ENCODE measurements at regions not wholly inside any gene's neighbourhood (a gene's known extent, or its start where the extent isn't known, plus 50 kb on each side); places are given as distances from the start of the nearest gene placed in this dataset.
"Not testable (repeated sequence)": the region's sequence is repeated elsewhere in the genome, so short reads cannot be mapped to it uniquely, and the experiment has no call there.

DNA sequence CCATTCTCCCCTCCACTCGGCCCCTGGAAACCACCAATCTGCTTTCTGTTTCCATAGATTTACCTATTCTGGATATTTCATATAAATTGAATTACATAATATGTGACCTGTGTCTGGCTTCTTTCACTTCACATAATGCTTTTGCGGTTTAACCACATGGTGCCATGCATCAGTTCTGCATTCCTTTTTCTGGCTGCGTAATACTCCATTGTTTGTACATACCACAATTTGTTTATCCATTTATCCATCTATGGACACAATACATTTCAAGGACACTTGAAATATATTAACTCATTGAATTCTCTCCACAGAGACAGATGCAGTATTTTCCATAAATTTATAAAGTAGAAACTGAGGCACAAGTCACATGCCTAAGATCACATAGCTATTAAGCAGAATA lies 110.3 kb upstream of the ETV6 start:
- H3K27ac ChIP-seq (ENCODE audit: low read depth, low read length) = no peak overlapping the region
- H3K4me3 ChIP-seq (ENCODE audit: low read depth, low read length) = no peak overlapping the region
- no peaks in the 10 kb centered on the region for H3K4me1 ChIP-seq (ENCODE audit: control insufficient read depth, insufficient read depth, low read length)
- H3K9ac ChIP-seq (ENCODE audit: low read depth, low read length) = no peak overlapping the region
- no peaks in the 10 kb centered on the region for H3K9me3 ChIP-seq (ENCODE audit: control insufficient read depth, insufficient read depth, low read length)
- no peaks in the 10 kb centered on the region for H3K36me3 ChIP-seq (ENCODE audit: control insufficient read depth, insufficient read depth, low read length)
- no peaks in the 10 kb centered on the region for H3K27me3 ChIP-seq (ENCODE audit: control insufficient read depth, insufficient read depth, low read length)

- Histone ChIP-seq H3K36me3 (ENCODE audit: control insufficient read depth, insufficient read depth, low read length) (no peaks in the 10 kb centered on the region), H3K4me1 (ENCODE audit: control insufficient read depth, insufficient read depth, low read length) (no peaks in the 10 kb centered on the region), H3K27ac (ENCODE audit: low read depth, low read length) (no peak overlapping the region), H3K9me3 (ENCODE audit: control insufficient read depth, insufficient read depth, low read length) (no peaks in the 10 kb centered on the region), H3K9ac (ENCODE audit: low read depth, low read length) (no peak overlapping the region), H3K27me3 (ENCODE audit: control insufficient read depth, insufficient read depth, low read length) (no peaks in the 10 kb centered on the region), H3K4me3 (ENCODE audit: low read depth, low read length) (no peak overlapping the region)
Measured at GRCh38 chr12:11540156-11540555, 109.3 kb upstream of the ETV6 start.

GRCh38 chr12:11540615-11541310 lies 108.7 kb upstream of the ETV6 start:
- Histone ChIP-seq H3K9me3 (ENCODE audit: control insufficient read depth, insufficient read depth, low read length) (no peaks in the 10 kb centered on the region), H3K27ac (ENCODE audit: low read depth, low read length) (no peak overlapping the region), H3K27me3 (ENCODE audit: control insufficient read depth, insufficient read depth, low read length) (no peaks in the 10 kb centered on the region)

GRCh38 chr12:11542599-11542998 lies 106.9 kb upstream of the ETV6 start:
- Histone ChIP-seq H3K27ac (ENCODE audit: low read depth, low read length) (no peak overlapping the region), H3K4me1 (ENCODE audit: control insufficient read depth, insufficient read depth, low read length) (no peaks in the 10 kb centered on the region), H3K9me3 (ENCODE audit: control insufficient read depth, insufficient read depth, low read length) (no peaks in the 10 kb centered on the region), H3K9ac (ENCODE audit: low read depth, low read length) (no peak overlapping the region), H3K36me3 (ENCODE audit: control insufficient read depth, insufficient read depth, low read length) (no peaks in the 10 kb centered on the region), H3K27me3 (ENCODE audit: control insufficient read depth, insufficient read depth, low read length) (no peaks in the 10 kb centered on the region), H3K4me3 (ENCODE audit: low read depth, low read length) (no peak overlapping the region)

More at GRCh38 chr12:11540615-11541310, 108.7 kb upstream of the ETV6 start:
- Histone ChIP-seq H3K9ac (ENCODE audit: low read depth, low read length) (no peak overlapping the region), H3K4me3 (ENCODE audit: low read depth, low read length) (no peak overlapping the region), H3K4me1 (ENCODE audit: control insufficient read depth, insufficient read depth, low read length) (no peaks in the 10 kb centered on the region), H3K36me3 (ENCODE audit: control insufficient read depth, insufficient read depth, low read length) (no peaks in the 10 kb centered on the region)

- no peaks in the 10 kb centered on the region for H3K9me3 ChIP-seq (ENCODE audit: control insufficient read depth, insufficient read depth, low read length)
- no peaks in the 10 kb centered on the region for H3K27me3 ChIP-seq (ENCODE audit: control insufficient read depth, insufficient read depth, low read length)
- no peak overlapping the region for H3K9ac ChIP-seq (ENCODE audit: low read depth, low read length)
- no peak overlapping the region for H3K27ac ChIP-seq (ENCODE audit: low read depth, low read length)
- H3K4me1 ChIP-seq (ENCODE audit: control insufficient read depth, insufficient read depth, low read length) = no peaks in the 10 kb centered on the region
- H3K4me3 ChIP-seq (ENCODE audit: low read depth, low read length) = no peak overlapping the region
- H3K36me3 ChIP-seq (ENCODE audit: control insufficient read depth, insufficient read depth, low read length) = no peaks in the 10 kb centered on the region
Measured at GRCh38 chr12:11543457-11544158, 105.9 kb upstream of the ETV6 start.

DNA sequence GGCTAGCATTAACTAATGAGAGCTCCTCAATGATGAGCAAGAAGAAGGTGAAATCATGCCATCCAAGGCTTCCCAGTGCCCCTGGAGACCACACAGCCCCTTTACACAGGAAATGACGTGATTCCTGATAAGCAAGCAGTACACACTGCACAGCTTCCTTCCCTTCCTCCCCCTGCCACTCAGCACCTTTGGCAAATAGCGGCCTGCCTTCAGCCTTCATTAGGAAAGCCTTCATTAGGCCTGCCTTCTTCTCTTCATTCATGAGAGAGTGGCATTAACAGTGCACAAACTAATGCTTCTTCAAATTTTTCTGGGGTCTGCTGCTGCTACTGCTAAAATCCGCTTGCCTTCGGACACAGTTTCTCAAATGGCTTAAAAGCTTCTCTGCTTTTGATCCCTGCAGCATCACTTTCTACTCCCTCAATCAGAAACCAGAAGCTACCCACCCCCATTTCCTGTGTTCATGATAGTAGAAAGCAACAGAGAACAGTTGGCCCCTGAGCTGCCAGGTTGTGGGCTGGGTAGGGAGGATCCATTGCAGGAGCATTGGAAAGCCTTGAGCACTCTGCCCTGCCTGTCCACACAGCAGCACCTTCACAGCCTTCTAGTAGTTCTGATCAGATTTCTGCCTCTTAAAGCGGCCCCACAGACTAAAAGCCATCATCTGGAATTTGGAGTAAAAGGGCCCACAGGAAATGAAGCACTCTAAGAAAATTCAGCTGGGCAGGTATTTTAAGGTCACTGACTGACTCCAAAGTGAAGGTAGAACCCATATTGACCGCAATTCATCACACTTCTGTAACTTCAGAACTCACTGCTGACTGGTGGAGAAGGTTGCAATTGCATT lies 103.8 kb upstream of the ETV6 start:
- H3K4me3 ChIP-seq (ENCODE audit: low read depth, low read length) = no peak overlapping the region
- H3K27me3 ChIP-seq (ENCODE audit: control insufficient read depth, insufficient read depth, low read length) = no peaks in the 10 kb centered on the region
- no peaks in the 10 kb centered on the region for H3K4me1 ChIP-seq (ENCODE audit: control insufficient read depth, insufficient read depth, low read length)
- no peaks in the 10 kb centered on the region for H3K36me3 ChIP-seq (ENCODE audit: control insufficient read depth, insufficient read depth, low read length)
- no peak overlapping the region for H3K9ac ChIP-seq (ENCODE audit: low read depth, low read length)
- H3K27ac ChIP-seq (ENCODE audit: low read depth, low read length) = no peak overlapping the region
- H3K9me3 ChIP-seq (ENCODE audit: control insufficient read depth, insufficient read depth, low read length) = no peaks in the 10 kb centered on the region

- not testable (repeated sequence) for H3K4me1 ChIP-seq (ENCODE audit: control insufficient read depth, insufficient read depth, low read length); H3K27me3 ChIP-seq (ENCODE audit: control insufficient read depth, insufficient read depth, low read length); H3K9ac ChIP-seq (ENCODE audit: low read depth, low read length); H3K4me3 ChIP-seq (ENCODE audit: low read depth, low read length); H3K27ac ChIP-seq (ENCODE audit: low read depth, low read length); H3K9me3 ChIP-seq (ENCODE audit: control insufficient read depth, insufficient read depth, low read length); H3K36me3 ChIP-seq (ENCODE audit: control insufficient read depth, insufficient read depth, low read length)
Measured at GRCh38 chr12:11546582-11547270, 102.7 kb upstream of the ETV6 start.

- H3K4me3 ChIP-seq (ENCODE audit: low read depth, low read length); H3K27ac ChIP-seq (ENCODE audit: low read depth, low read length); H3K4me1 ChIP-seq (ENCODE audit: control insufficient read depth, insufficient read depth, low read length); H3K9ac ChIP-seq (ENCODE audit: low read depth, low read length); H3K9me3 ChIP-seq (ENCODE audit: control insufficient read depth, insufficient read depth, low read length); H3K36me3 ChIP-seq (ENCODE audit: control insufficient read depth, insufficient read depth, low read length); H3K27me3 ChIP-seq (ENCODE audit: control insufficient read depth, insufficient read depth, low read length): not testable (repeated sequence)
Measured at GRCh38 chr12:11547271-11547646, 102.2 kb upstream of the ETV6 start.

DNA sequence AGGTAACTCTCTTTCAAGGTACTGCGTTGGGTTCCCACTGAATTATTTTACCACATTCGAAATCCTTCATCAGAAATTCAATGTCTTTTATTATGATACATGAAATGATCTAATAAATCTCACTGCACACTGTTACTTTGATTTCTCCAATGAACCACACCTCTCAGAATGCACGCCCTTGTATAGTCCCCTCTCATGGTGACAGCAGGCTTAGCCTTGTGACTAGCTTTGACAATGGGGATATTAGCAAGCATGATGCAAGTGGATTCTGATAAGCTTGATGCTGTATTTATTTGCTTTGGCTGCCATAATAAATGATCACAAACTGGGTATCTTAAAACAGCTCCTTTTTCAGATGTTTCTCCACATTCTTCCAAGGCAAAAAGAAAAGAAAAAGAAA lies 100.4 kb upstream of the ETV6 start:
- Histone ChIP-seq H3K27me3 (ENCODE audit: control insufficient read depth, insufficient read depth, low read length) (no peaks in the 10 kb centered on the region), H3K9ac (ENCODE audit: low read depth, low read length) (no peak overlapping the region), H3K4me3 (ENCODE audit: low read depth, low read length) (no peak overlapping the region), H3K9me3 (ENCODE audit: control insufficient read depth, insufficient read depth, low read length) (no peaks in the 10 kb centered on the region), H3K36me3 (ENCODE audit: control insufficient read depth, insufficient read depth, low read length) (no peaks in the 10 kb centered on the region), H3K4me1 (ENCODE audit: control insufficient read depth, insufficient read depth, low read length) (no peaks in the 10 kb centered on the region), H3K27ac (ENCODE audit: low read depth, low read length) (no peak overlapping the region)

- H3K9ac ChIP-seq (ENCODE audit: low read depth, low read length) = no peak overlapping the region
- no peaks in the 10 kb centered on the region for H3K4me1 ChIP-seq (ENCODE audit: control insufficient read depth, insufficient read depth, low read length)
- no peak overlapping the region for H3K4me3 ChIP-seq (ENCODE audit: low read depth, low read length)
- H3K36me3 ChIP-seq (ENCODE audit: control insufficient read depth, insufficient read depth, low read length) = no peaks in the 10 kb centered on the region
- no peaks in the 10 kb centered on the region for H3K9me3 ChIP-seq (ENCODE audit: control insufficient read depth, insufficient read depth, low read length)
- no peak overlapping the region for H3K27ac ChIP-seq (ENCODE audit: low read depth, low read length)
- H3K27me3 ChIP-seq (ENCODE audit: control insufficient read depth, insufficient read depth, low read length) = no peaks in the 10 kb centered on the region
Measured at GRCh38 chr12:11553871-11554533, 95.5 kb upstream of the ETV6 start.

Data from HUES48 (cell line).